Liver (tissue), 3 donors: ENCODE measurements at regions not wholly inside any gene's neighbourhood (a gene's known extent, or its start where the extent isn't known, plus 50 kb on each side); places are given as distances from the start of the nearest gene placed in this dataset.

Experiments
- ATF3 ChIP-seq: IDR thresholded peaks from 2 replicates; pipeline ENCODE4 v1.6.1; 2016; ENCODE audit warnings: antibody characterized with exemption
- CTCF ChIP-seq: fragments of 150-350 bp; IDR thresholded peaks from 2 replicates; pipeline ENCODE4 v1.5.1; 2017; ENCODE audit warnings: improper control_type of control experiment, low read depth, low read length; ENCODE audit not compliant: missing input control
- JUND ChIP-seq, 2 donors: IDR thresholded peaks; 2 replicates each; pipeline ENCODE4 v1.6.1; 2016; ENCODE audit warnings: antibody characterized with exemption in 2 of 2
- REST ChIP-seq: IDR thresholded peaks from 2 replicates; pipeline ENCODE4 v1.6.1; 2016; ENCODE audit warnings: antibody characterized with exemption, mild to moderate bottlenecking
- SP1 ChIP-seq: IDR thresholded peaks from 2 replicates; pipeline ENCODE4 v1.6.1; 2018; ENCODE audit warnings: antibody characterized with exemption, mild to moderate bottlenecking
- TAF1 ChIP-seq: conservative IDR thresholded peaks from 2 replicates; pipeline ENCODE4 v1.6.1; 2016; ENCODE audit warnings: antibody characterized with exemption, mild to moderate bottlenecking
- YY1 ChIP-seq: IDR thresholded peaks from 2 replicates; pipeline ENCODE4 v1.6.1; 2016; ENCODE audit warnings: antibody characterized with exemption, mild to moderate bottlenecking
- donor health status: healthy.
- donor health status: healthy.

GRCh38 chr6:68572525-68572924, 62.6 kb upstream of the ADGRB3 start:
- TF ChIP-seq REST (no peak), CTCF (peak; percentile 64), ATF3 (no peak), YY1 (no peak), SP1 (no peak), TAF1 (no peak), JUND (IDR thresholded peaks at IDR 0.05) (no peak)
